A673 (cell line): ENCODE measurements at regions not wholly inside any gene's neighbourhood (a gene's known extent, or its start where the extent isn't known, plus 50 kb on each side); places are given as distances from the start of the nearest gene placed in this dataset.

Experiments used
- BruUV-seq: library from RNA; stranded (reverse); fragments of 400-500 nt; replicated peaks from 2 replicates; lab custom pipeline; 2021; lab: Mats Ljungman, UMichigan
- CTCF ChIA-PET: fragments of 300-600 bp; sonication (Branson Sonifier 250); formaldehyde crosslinking; loops from one replicate; lab custom pipeline; 2022; ENCODE audit warnings: antibody characterized with exemption; lab: Charles Lee
- POLR2A ChIA-PET: fragments of 300-600 bp; sonication (Branson Sonifier 250); formaldehyde crosslinking; loops from one replicate; lab custom pipeline; 2022; ENCODE audit warnings: antibody characterized with exemption; ENCODE audit not compliant: low non-redundant PET; lab: Charles Lee
- DNase-seq: peaks from one replicate; pipeline ENCODE4 v3.0.0-alpha.2; 2015; ENCODE audit warnings: low spot score
- H3K27ac ChIP-seq: fragments of 200-600 bp; sonication (generic); 2 replicates; pipeline ENCODE4 v1.5.1; 2016; ENCODE audit warnings: mixed run types, low read depth, mild to moderate bottlenecking, mixed read lengths, antibody characterized with exemption, low read length; ENCODE audit not compliant: poor library complexity, severe bottlenecking
- H3K27me3 ChIP-seq: fragments of 200-600 bp; sonication (generic); replicated peaks from 2 replicates; pipeline ENCODE4 v1.6.1; 2017; ENCODE audit warnings: mixed run types, low read depth, mild to moderate bottlenecking, mixed read lengths, antibody characterized with exemption, low read length; ENCODE audit not compliant: insufficient read depth, poor library complexity
- H3K36me3 ChIP-seq: fragments of 200-600 bp; sonication (generic); 2 replicates; pipeline ENCODE4 v1.6.1; 2016; ENCODE audit warnings: mixed run types, mild to moderate bottlenecking, mixed read lengths, antibody characterized with exemption, low read length; ENCODE audit not compliant: insufficient read depth, poor library complexity, severe bottlenecking
- H3K4me1 ChIP-seq: fragments of 200-600 bp; sonication (generic); 2 replicates; pipeline ENCODE4 v1.6.1; 2017; ENCODE audit warnings: mixed run types, mild to moderate bottlenecking, mixed read lengths, antibody characterized with exemption, low read length; ENCODE audit not compliant: insufficient read depth, poor library complexity, severe bottlenecking
- H3K4me3 ChIP-seq: fragments of 200-600 bp; sonication (generic); 2 replicates; pipeline ENCODE4 v1.5.1; 2016; ENCODE audit warnings: low read depth, mixed run types, mild to moderate bottlenecking, mixed read lengths, low read length; ENCODE audit not compliant: poor library complexity, severe bottlenecking
- H3K9me3 ChIP-seq: fragments of 200-600 bp; sonication (generic); 2 replicates; pipeline ENCODE4 v1.6.1; 2016; ENCODE audit warnings: mixed run types, low read depth, mild to moderate bottlenecking, mixed read lengths, antibody characterized with exemption, low read length; ENCODE audit not compliant: poor library complexity, severe bottlenecking
- CTCF ChIP-seq: fragments of 300-800, 200-600 bp; sonication (generic); conservative IDR thresholded peaks from 2 replicates; pipeline ENCODE4 v1.5.1; 2017; ENCODE audit warnings: low read depth, mild to moderate bottlenecking, antibody characterized with exemption, low read length, moderate library complexity, mixed read lengths
- EZH2 ChIP-seq: fragments of 200-600 bp; sonication (generic); IDR thresholded peaks from 2 replicates; pipeline ENCODE4 v1.6.1; 2017; ENCODE audit warnings: borderline replicate concordance, low read depth, mild to moderate bottlenecking, mixed read lengths, antibody characterized with exemption, low read length; ENCODE audit not compliant: poor library complexity, severe bottlenecking
- intact Hi-C: fragments of 100-400 bp; cut with micrococcal nuclease; formaldehyde crosslinking; loops from one replicate; pipeline ENCODE4 v1.10.0; 2022; ENCODE audit not compliant: unreplicated experiment

- no peaks in the 10 kb centered on the region for H3K36me3 ChIP-seq
- no TSS peak for BruUV-seq
- H3K27me3 ChIP-seq = peaks cover 14% of the 10 kb centered on the region
- POLR2A ChIA-PET = no interaction called here
- no peak overlapping the region for H3K4me3 ChIP-seq
- TF ChIP-seq CTCF (no peak), EZH2 (no peak)
- no peak for DNase-seq
- CTCF ChIA-PET = no interaction called here
- no peaks in the 10 kb centered on the region for H3K9me3 ChIP-seq
- H3K4me1 ChIP-seq = no peaks in the 10 kb centered on the region
- intact Hi-C loops = no loop called here
- no peak overlapping the region for H3K27ac ChIP-seq
Observed at GRCh38 chr16:6605490-6605889, 727.2 kb upstream of the RBFOX1 start.

GRCh38 chr16:6603780-6604325 lies 728.8 kb upstream of the RBFOX1 start:
- ChIA-PET CTCF (no interaction called here), POLR2A (no interaction called here)
- Histone ChIP-seq H3K4me3 (no peak overlapping the region), H3K27ac (no peak overlapping the region), H3K9me3 (no peaks in the 10 kb centered on the region), H3K27me3 (peaks cover 29% of the 10 kb centered on the region), H3K4me1 (no peaks in the 10 kb centered on the region), H3K36me3 (no peaks in the 10 kb centered on the region)
- no peak for DNase-seq
- intact Hi-C loops = no loop called here
- no TSS peak for BruUV-seq
- TF ChIP-seq CTCF (no peak), EZH2 (no peak)

GRCh38 chr16:6602405-6602804 lies 730.2 kb upstream of the RBFOX1 start:
- TF ChIP-seq EZH2 (no peak), CTCF (no peak)
- no peak overlapping the region for H3K27ac ChIP-seq
- intact Hi-C loops = no loop called here
- H3K9me3 ChIP-seq = no peaks in the 10 kb centered on the region
- POLR2A ChIA-PET = no interaction called here
- no TSS peak for BruUV-seq
- no peaks in the 10 kb centered on the region for H3K36me3 ChIP-seq
- CTCF ChIA-PET = no interaction called here
- DNase-seq = no peak
- no peaks in the 10 kb centered on the region for H3K4me1 ChIP-seq
- peaks cover 31% of the 10 kb centered on the region for H3K27me3 ChIP-seq
- H3K4me3 ChIP-seq = no peak overlapping the region
